GM19238 (cell line): ENCODE measurements at regions not wholly inside any gene's neighbourhood (a gene's known extent, or its start where the extent isn't known, plus 50 kb on each side); places are given as distances from the start of the nearest gene placed in this dataset.
"Not testable (repeated sequence)": the region's sequence is repeated elsewhere in the genome, so short reads cannot be mapped to it uniquely, and the experiment has no call there.

Experiments used
- DNase-seq: peaks from one replicate; pipeline ENCODE4 v3.0.0; 2011; ENCODE audit warnings: low spot score; ENCODE audit not compliant: insufficient read length

- DNase-seq = no peak
Observed at GRCh38 chr2:83894976-83895375, 564.1 kb downstream of the SUCLG1 start.

- DNase-seq = no peak
Observed at GRCh38 chr2:83887757-83888156, 571.3 kb downstream of the SUCLG1 start.

- no peak for DNase-seq
Observed at GRCh38 chr2:83879127-83879526, 580.0 kb downstream of the SUCLG1 start.

GRCh38 chr2:83877261-83877660, 581.8 kb downstream of the SUCLG1 start:
- DNase-seq = not testable (repeated sequence)

- no peak for DNase-seq
Observed at GRCh38 chr2:83874712-83875430, 584.2 kb downstream of the SUCLG1 start.

GRCh38 chr2:83874066-83874465, 585.0 kb downstream of the SUCLG1 start:
- DNase-seq = no peak

- DNase-seq = no peak
Observed at GRCh38 chr2:83873110-83873509, 586.0 kb downstream of the SUCLG1 start.

- DNase-seq = no peak
Observed at GRCh38 chr2:83866211-83866610, 592.9 kb downstream of the SUCLG1 start.

- no peak for DNase-seq
Observed at GRCh38 chr2:83862600-83862999, 596.5 kb downstream of the SUCLG1 start.

GRCh38 chr2:83860320-83860719, 598.8 kb downstream of the SUCLG1 start:
- no peak for DNase-seq

- DNase-seq = no peak
Observed at GRCh38 chr2:83859553-83859952, 599.5 kb downstream of the SUCLG1 start.

GRCh38 chr2:83851066-83851465, 608.0 kb downstream of the SUCLG1 start:
- DNase-seq = no peak

- DNase-seq = no peak
Observed at GRCh38 chr2:83850071-83850725, 608.9 kb downstream of the SUCLG1 start.

GRCh38 chr2:83844490-83844889, 614.6 kb downstream of the SUCLG1 start:
- no peak for DNase-seq

- no peak for DNase-seq
Observed at GRCh38 chr2:83842421-83842820, 616.7 kb downstream of the SUCLG1 start.

- DNase-seq = no peak
Observed at GRCh38 chr2:83837823-83838222, 621.3 kb downstream of the SUCLG1 start.

GRCh38 chr2:83827618-83828017, 631.5 kb downstream of the SUCLG1 start:
- DNase-seq = no peak

GRCh38 chr2:83826577-83826976, 632.5 kb downstream of the SUCLG1 start:
- no peak for DNase-seq

- no peak for DNase-seq
Observed at GRCh38 chr2:83823229-83823628, 635.9 kb downstream of the SUCLG1 start.

GRCh38 chr2:83817511-83817910, 641.6 kb downstream of the SUCLG1 start:
- DNase-seq = no peak

- DNase-seq = no peak
Observed at GRCh38 chr2:83808878-83809277, 650.2 kb downstream of the SUCLG1 start.

GRCh38 chr2:83802604-83803003, 656.5 kb downstream of the SUCLG1 start:
- no peak for DNase-seq

GRCh38 chr2:83795777-83796176, 663.3 kb downstream of the SUCLG1 start:
- DNase-seq = no peak
